Endothelial cell of umbilical vein (primary cell): ENCODE measurements at regions not wholly inside any gene's neighbourhood (a gene's known extent, or its start where the extent isn't known, plus 50 kb on each side); places are given as distances from the start of the nearest gene placed in this dataset.

Experiments used
- BruUV-seq: library from RNA; stranded (reverse); fragments of 400-500 nt; replicated peaks from 2 replicates; lab custom pipeline; 2021; lab: Mats Ljungman, UMichigan
- CTCF ChIA-PET: fragments of 300-600, 350-600 bp; sonication (Branson Sonifier 250); formaldehyde crosslinking; loops from one replicate; lab custom pipeline; 2021; ENCODE audit warnings: antibody characterized with exemption, inconsistent platforms; lab: Charles Lee
- POLR2A ChIA-PET: fragments of 300-600, 350-600 bp; sonication (Branson Sonifier 250); formaldehyde crosslinking; loops from one replicate; lab custom pipeline; 2021; ENCODE audit warnings: antibody characterized with exemption, inconsistent platforms; lab: Charles Lee
- DNase-seq: peaks from one replicate; pipeline ENCODE4 v3.0.0-alpha.2; 2011; ENCODE audit warnings: low read depth, low spot score
- FAIRE-seq: peaks from 2 replicates; lab custom pipeline; 2011; peaks lifted over from hg19 to GRCh38; lab: Jason Lieb, UNC
- H2AFZ ChIP-seq: 2 replicates; pipeline ENCODE4 v1.6.0; 2012; ENCODE audit warnings: low read depth, low read length, control low read depth, inconsistent platforms
- H3K27ac ChIP-seq: 2 replicates; pipeline ENCODE4 v1.5.1; 2011; ENCODE audit warnings: low read depth, mild to moderate bottlenecking, control low read depth, low read length, moderate library complexity; ENCODE audit not compliant: insufficient read depth
- H3K27me3 ChIP-seq, 2 experiments: 2 replicates each; pipeline versions ENCODE4 v1.6.0 to v1.6.1; 2011; ENCODE audit warnings: low read length in 2 of 2, mixed read lengths in 1 of 2; ENCODE audit not compliant: control insufficient read depth in 2 of 2, insufficient read depth in 2 of 2
- H3K36me3 ChIP-seq, 2 experiments: 2 replicates in 1 of 2; 3 replicates in 1 of 2; pipeline ENCODE4 v1.5.1; 2011; ENCODE audit warnings: low read length in 2 of 2, mild to moderate bottlenecking in 1 of 2, moderate library complexity in 1 of 2; ENCODE audit not compliant: control insufficient read depth in 2 of 2, insufficient read depth in 2 of 2; ENCODE audit errors: extremely low read depth in 1 of 2
- H3K4me1 ChIP-seq: 3 replicates; pipeline ENCODE4 v1.5.1; 2011; ENCODE audit warnings: mild to moderate bottlenecking, low read length; ENCODE audit not compliant: control insufficient read depth, insufficient read depth; ENCODE audit errors: extremely low read depth
- H3K4me2 ChIP-seq: 2 replicates; pipeline ENCODE4 v1.6.1; 2011; ENCODE audit warnings: low read length, control low read depth, mixed read lengths; ENCODE audit not compliant: insufficient read depth
- H3K4me3 ChIP-seq, 3 experiments: fragments of 200-600 bp in 1 of 3; sonication (generic), shearing (Covaris generic) in 1 of 3; replicated peaks in 1 of 3; 2 replicates each; pipeline ENCODE4 v1.5.1; 2011 to 2016; ENCODE audit warnings: control low read depth in 3 of 3, low read length in 3 of 3, mild to moderate bottlenecking in 2 of 3, inconsistent platforms in 1 of 3, low read depth in 1 of 3, moderate library complexity in 1 of 3; ENCODE audit not compliant: insufficient read depth in 1 of 3
- H3K79me2 ChIP-seq: 2 replicates; pipeline ENCODE4 v1.6.0; 2012; ENCODE audit warnings: low read length, inconsistent platforms; ENCODE audit not compliant: control insufficient read depth, insufficient read depth
- H3K9ac ChIP-seq: replicated peaks from 2 replicates; pipeline ENCODE3; 2011; ENCODE audit warnings: low read length, control low read depth; ENCODE audit not compliant: insufficient read depth; ENCODE audit errors: extremely low read depth
- H3K9me1 ChIP-seq: replicated peaks from 3 replicates; pipeline ENCODE4 v1.6.0; 2011; ENCODE audit warnings: mild to moderate bottlenecking, low read length; ENCODE audit not compliant: control insufficient read depth, insufficient read depth; ENCODE audit errors: extremely low read depth
- H3K9me3 ChIP-seq: replicated peaks from 2 replicates; pipeline ENCODE4 v1.5.1; 2012; ENCODE audit warnings: low read length, inconsistent platforms; ENCODE audit not compliant: control insufficient read depth, insufficient read depth
- H4K20me1 ChIP-seq: replicated peaks from 2 replicates; pipeline ENCODE3; 2011; ENCODE audit warnings: mild to moderate bottlenecking, low read length; ENCODE audit not compliant: control insufficient read depth, insufficient read depth; ENCODE audit errors: extremely low read depth
- EZH2 ChIP-seq: IDR thresholded peaks from 2 replicates; pipeline ENCODE4 v1.6.1; 2012; ENCODE audit warnings: borderline replicate concordance, low read depth, mild to moderate bottlenecking, moderate library complexity, low read length, inconsistent platforms; ENCODE audit not compliant: severe bottlenecking
- FOS ChIP-seq: IDR thresholded peaks from 2 replicates; pipeline ENCODE4 v1.6.1; 2011; ENCODE audit warnings: mild to moderate bottlenecking, low read length, moderate library complexity, borderline replicate concordance; ENCODE audit not compliant: insufficient read depth
- GATA2 ChIP-seq: IDR thresholded peaks from 2 replicates; pipeline ENCODE4 v1.7.0; 2011; ENCODE audit warnings: low read depth, mild to moderate bottlenecking, moderate library complexity, mixed read lengths, low read length; ENCODE audit not compliant: insufficient read length, insufficient read depth
- JUN ChIP-seq: IDR thresholded peaks from 2 replicates; pipeline ENCODE4 v1.6.1; 2011; ENCODE audit warnings: borderline replicate concordance, low read depth; ENCODE audit not compliant: insufficient read length, insufficient read depth
- MYC ChIP-seq: IDR thresholded peaks from one replicate; pipeline ENCODE4 v1.6.1; 2011; ENCODE audit warnings: mild to moderate bottlenecking, low read depth, low read length
- POLR2A ChIP-seq: IDR thresholded peaks from 2 replicates; pipeline ENCODE4 v1.6.1; 2012; ENCODE audit warnings: low read depth, mild to moderate bottlenecking, control low read depth, low read length
- POLR2AphosphoS5 ChIP-seq: IDR thresholded peaks from 2 replicates; pipeline ENCODE4 v1.6.1; 2012; ENCODE audit warnings: low read depth, mild to moderate bottlenecking, control low read depth, low read length, moderate library complexity; ENCODE audit not compliant: insufficient read depth
- dilution Hi-C: fragments of 300-500 bp; cut with MboI; formaldehyde crosslinking; loops from one replicate; pipeline ENCODE4 v1.15.0; 2019; ENCODE audit warnings: low sequenced_read_pairs; ENCODE audit not compliant: extremely low pct_ligation_motif_present
- intact Hi-C: fragments of 100-400 bp; cut with micrococcal nuclease; formaldehyde crosslinking; loops from one replicate; pipeline ENCODE4 v1.10.0; 2022
- TF ChIP-seq, protein P1 (sequence below): IDR thresholded peaks from 2 replicates; pipeline ENCODE4 v1.6.1; 2011; ENCODE audit not compliant: insufficient read depth, insufficient read length
- TF ChIP-seq, protein P2 (sequence below), 2 donors: IDR thresholded peaks; 1 replicate in 1 of 2; 2 replicates in 1 of 2; pipeline ENCODE4 v1.5.1; 2011; ENCODE audit warnings: low read length in 2 of 2, mild to moderate bottlenecking in 2 of 2, moderate library complexity in 2 of 2, control low read depth in 1 of 2, inconsistent platforms in 1 of 2, low read depth in 1 of 2; ENCODE audit not compliant: insufficient read depth in 1 of 2; ENCODE audit errors: extremely low read depth in 1 of 2

DNA sequence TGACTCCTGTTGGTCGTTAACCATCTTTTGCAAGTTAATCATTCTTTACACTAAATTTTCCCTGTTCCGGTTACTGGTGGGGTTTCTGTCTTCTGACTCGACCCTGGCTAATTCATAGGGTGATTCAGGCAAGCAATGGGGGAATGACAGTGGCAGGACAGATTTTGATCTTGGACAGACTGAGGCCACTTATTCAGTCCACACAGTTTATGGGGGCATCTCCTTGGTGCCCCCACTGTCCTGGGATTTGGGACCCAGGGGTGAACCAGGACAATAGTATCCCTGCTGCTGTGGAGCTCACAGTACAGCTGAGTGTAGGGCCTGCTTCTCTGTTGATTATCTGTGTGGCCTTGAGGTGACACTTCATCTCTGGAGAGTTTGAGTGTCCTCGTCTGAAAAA lies 540.4 kb downstream of the MATN1 start:
- H3K27ac ChIP-seq, result no peak overlapping the region

More for the DNA sequence above, 540.4 kb downstream of the MATN1 start:
- dilution Hi-C loops (no loop called here), intact Hi-C loops (no loop called here)
- no peak for FAIRE-seq
- no peaks in the 10 kb centered on the region for H3K9me1 ChIP-seq
- no peaks in the 10 kb centered on the region for H3K36me3 ChIP-seq
- no peak overlapping the region for H2AFZ ChIP-seq
- ChIA-PET POLR2A (no interaction called here), CTCF (no interaction called here)
- no peaks in the 10 kb centered on the region for H3K27me3 ChIP-seq
- no peak overlapping the region for H3K4me2 ChIP-seq
- H3K79me2 ChIP-seq, result no peaks in the 10 kb centered on the region
- H3K9ac ChIP-seq, result no peak overlapping the region
- no peak overlapping the region for H3K4me3 ChIP-seq
- no peak for DNase-seq
- BruUV-seq, result no TSS peak
- no peaks in the 10 kb centered on the region for H3K9me3 ChIP-seq
- no peaks in the 10 kb centered on the region for H3K4me1 ChIP-seq
- H4K20me1 ChIP-seq, result no peaks in the 10 kb centered on the region
- TF ChIP-seq FOS (no peak), JUN (no peak), MYC (no peak), GATA2 (no peak), POLR2AphosphoS5 (no peak), POLR2A (no peak), EZH2 (no peak)
- TF ChIP-seq, protein P1, sequence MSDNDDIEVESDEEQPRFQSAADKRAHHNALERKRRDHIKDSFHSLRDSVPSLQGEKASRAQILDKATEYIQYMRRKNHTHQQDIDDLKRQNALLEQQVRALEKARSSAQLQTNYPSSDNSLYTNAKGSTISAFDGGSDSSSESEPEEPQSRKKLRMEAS, result no peak
- TF ChIP-seq, protein P2, sequence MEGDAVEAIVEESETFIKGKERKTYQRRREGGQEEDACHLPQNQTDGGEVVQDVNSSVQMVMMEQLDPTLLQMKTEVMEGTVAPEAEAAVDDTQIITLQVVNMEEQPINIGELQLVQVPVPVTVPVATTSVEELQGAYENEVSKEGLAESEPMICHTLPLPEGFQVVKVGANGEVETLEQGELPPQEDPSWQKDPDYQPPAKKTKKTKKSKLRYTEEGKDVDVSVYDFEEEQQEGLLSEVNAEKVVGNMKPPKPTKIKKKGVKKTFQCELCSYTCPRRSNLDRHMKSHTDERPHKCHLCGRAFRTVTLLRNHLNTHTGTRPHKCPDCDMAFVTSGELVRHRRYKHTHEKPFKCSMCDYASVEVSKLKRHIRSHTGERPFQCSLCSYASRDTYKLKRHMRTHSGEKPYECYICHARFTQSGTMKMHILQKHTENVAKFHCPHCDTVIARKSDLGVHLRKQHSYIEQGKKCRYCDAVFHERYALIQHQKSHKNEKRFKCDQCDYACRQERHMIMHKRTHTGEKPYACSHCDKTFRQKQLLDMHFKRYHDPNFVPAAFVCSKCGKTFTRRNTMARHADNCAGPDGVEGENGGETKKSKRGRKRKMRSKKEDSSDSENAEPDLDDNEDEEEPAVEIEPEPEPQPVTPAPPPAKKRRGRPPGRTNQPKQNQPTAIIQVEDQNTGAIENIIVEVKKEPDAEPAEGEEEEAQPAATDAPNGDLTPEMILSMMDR (IDR thresholded peaks at IDR 0.05; ENCODE audit: extremely low read depth in 1 of 2, insufficient read depth in 1 of 2, low read depth in 1 of 2, low read length in 2 of 2), result no peak
